GM08714 (cell line): ENCODE measurements at regions not wholly inside any gene's neighbourhood (a gene's known extent, or its start where the extent isn't known, plus 50 kb on each side); places are given as distances from the start of the nearest gene placed in this dataset.

ENCODE experiments used
- H3K4me3 ChIP-seq: fragments of 200-500 bp; sonication (Bioruptor generic); 2 replicates; pipeline ENCODE4 v1.5.1; 2014; ENCODE audit warnings: mild to moderate bottlenecking, low read length, inconsistent platforms
- ZNF274 ChIP-seq: IDR thresholded peaks from 2 replicates; pipeline ENCODE4 v1.6.1; 2012; ENCODE audit warnings: mild to moderate bottlenecking, low read depth, low read length

DNA sequence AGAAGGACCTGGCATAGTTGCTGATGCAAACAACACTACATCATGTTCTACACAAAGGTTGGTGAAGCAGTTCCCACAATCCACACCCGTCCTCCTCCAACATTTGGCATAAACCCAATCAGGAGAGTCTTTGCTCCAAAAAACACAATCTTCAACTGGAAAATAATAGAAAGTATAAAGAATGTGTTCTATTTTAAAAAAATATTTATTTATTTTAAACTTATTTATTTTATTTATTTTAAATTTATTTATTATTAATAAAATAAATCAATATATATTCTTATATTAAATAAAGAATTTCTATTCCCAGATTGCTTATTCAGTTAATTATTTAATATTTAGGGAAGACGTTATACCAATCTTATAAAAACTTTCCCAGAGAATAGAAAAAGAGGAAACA is 1753.7 kb upstream of the AGA start:
- TF ChIP-seq ZNF274, result no peak
- H3K4me3 ChIP-seq, result no peak overlapping the region

DNA sequence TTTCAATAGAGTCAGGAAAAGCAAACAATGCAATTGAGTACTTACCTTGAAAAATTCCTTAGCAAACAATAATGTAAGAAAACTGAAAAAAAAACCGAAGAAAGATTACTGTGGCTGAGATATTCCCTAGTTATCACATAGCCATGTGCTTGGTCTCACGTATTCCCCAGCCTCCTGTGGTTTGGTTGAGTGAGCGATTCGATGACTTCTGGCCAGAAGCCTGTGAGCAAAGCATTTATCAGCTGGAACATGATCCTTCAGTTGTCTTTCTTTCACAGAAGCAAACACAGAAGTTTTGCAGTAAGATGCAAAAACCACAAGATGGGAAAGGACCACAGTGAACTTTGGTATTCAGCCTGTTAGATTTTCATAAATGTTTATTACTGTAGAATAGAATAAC is 1754.3 kb upstream of the AGA start:
- no peak for TF ChIP-seq ZNF274
- H3K4me3 ChIP-seq, result no peak overlapping the region

DNA sequence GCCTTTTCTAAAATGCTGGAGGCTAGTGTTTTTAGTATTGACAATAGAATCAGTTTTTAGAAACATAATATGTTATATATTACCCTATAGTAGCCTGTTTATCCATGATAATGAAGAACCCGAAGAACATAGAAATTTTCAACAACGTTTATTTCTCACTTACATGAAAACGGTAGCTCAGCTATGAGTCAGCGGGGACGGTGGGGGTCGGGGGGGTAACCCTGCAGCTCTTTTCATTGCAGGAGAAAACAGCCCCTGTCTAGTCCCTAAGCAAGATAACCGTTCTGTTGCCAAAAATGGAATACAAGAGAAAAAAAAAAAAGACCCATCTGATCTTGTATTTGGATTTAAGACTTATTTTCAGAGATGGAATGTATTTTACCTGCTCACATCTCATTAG is 1758.4 kb upstream of the AGA start:
- TF ChIP-seq ZNF274, result no peak

DNA sequence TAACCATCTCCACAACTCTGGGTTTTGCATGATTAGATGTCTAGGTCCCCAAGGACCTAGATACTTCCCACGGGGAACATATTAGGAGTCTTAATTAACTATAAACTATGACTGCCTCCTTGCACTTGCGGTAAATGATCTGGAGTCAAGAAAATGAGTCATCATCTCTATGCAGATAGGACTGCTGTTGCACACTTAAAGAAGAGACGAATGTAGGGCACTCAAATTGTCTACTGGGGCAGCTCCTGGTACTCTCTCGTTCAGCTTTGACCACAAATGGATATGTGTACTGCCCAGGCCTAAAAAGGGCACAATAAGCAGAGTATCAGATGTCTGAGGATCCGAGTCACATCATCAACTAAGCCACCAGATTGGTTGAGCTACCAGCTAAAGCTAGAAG is 1783.4 kb upstream of the AGA start:
- no peak for TF ChIP-seq ZNF274
- H3K4me3 ChIP-seq, result no peak overlapping the region

More for the DNA sequence above, 1758.4 kb upstream of the AGA start:
- H3K4me3 ChIP-seq, result no peak overlapping the region

DNA sequence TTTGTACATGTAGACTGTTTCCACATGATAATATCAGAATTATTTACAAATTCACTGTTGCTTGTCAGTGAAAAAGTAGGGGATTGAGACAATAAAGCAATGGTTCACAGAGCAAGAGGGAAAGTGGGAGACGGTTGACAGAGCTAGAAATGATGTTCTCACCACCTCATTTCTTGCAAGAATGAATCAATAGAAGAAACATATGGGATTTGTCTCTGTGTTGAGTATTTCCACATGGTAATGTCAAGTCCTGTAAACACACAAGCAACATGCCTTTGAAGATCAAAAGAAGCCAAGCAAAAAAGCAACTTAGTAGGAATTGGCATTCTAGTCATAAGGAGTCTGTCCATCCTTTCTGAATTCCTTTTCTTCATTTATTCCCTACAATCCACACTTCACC is 1806.6 kb upstream of the AGA start:
- no peak for TF ChIP-seq ZNF274
- H3K4me3 ChIP-seq, result no peak overlapping the region

DNA sequence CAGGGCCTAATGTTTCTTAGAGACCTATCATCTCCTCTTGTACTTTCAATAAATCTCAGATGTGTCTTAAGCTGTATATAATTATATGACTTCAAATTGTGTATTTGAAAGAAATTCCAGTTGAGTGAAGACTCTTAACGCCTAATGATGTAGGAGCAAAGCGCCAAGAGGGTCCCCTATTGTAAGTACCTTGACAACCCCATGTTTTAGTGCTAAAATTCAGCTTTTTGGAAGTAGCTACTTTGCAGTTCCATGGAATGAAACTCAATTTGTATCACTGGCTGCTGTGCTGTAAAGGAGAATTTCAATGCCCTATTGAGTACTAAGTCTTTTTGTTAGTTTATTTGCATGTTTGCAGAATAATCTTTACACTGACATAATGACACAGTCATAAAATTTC is 1826.6 kb upstream of the AGA start:
- no peak for TF ChIP-seq ZNF274

DNA sequence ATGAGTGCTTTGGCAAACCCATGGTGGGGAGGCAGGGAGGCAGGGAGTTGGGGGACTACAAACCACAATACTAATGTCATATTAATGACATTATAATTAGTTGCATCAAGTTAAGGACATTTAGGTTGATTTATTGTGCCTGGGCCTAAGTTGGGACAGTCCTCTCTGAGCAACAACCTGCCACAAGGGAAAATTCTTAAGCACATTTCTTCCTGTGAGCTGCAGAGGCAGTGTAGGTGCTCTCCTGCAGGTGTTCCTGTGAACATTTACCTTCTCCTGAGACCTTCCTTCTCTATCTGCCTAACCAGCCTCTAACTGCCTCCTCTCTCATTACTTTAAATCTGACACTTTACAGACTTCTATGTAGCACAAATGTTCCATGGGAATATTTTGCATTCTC is 1830.0 kb upstream of the AGA start:
- no peak for TF ChIP-seq ZNF274

More for the DNA sequence above, 1826.6 kb upstream of the AGA start:
- H3K4me3 ChIP-seq, result no peak overlapping the region

DNA sequence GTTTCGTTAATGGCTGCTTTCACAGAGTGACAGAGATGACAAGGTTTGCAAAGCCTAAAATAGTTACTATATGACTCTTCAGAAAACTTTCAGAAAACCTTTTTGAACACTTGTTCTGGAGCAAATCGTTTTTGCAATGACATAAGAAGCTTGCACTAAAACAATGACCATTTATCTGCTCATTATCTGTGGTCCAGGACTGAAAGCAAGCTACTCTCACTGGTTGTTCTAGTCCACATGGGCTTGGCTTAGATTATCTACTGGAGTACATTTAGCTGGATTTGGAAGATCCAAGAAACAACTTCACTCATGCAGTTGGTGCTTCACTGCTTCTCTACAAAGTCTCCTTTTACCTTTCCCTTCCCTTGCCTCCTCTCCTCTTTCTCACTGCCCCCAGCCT is 1836.4 kb upstream of the AGA start:
- no peak for TF ChIP-seq ZNF274

More for the DNA sequence above, 1830.0 kb upstream of the AGA start:
- H3K4me3 ChIP-seq, result no peak overlapping the region

DNA sequence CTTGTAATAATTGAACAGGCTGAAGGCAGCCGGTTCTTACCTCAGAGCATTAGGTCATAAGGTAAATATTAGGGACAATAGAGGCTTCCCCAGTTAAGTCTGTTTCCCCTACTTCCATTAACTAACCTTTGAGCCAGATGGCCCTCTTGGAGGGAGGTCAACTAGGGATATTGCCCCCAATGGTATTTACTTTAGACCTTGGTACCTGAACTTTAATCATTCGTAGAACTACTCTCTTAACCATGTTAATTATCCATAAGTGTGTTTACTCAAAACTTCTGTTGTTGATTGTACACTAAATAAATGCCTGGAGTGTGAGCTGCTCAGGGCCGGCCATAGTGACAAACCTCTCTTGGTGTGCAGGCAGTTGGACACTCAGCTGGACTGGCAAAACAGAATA is 1843.5 kb upstream of the AGA start:
- TF ChIP-seq ZNF274, result no peak
- H3K4me3 ChIP-seq, result no peak overlapping the region

More for the DNA sequence above, 1836.4 kb upstream of the AGA start:
- no peak overlapping the region for H3K4me3 ChIP-seq

DNA sequence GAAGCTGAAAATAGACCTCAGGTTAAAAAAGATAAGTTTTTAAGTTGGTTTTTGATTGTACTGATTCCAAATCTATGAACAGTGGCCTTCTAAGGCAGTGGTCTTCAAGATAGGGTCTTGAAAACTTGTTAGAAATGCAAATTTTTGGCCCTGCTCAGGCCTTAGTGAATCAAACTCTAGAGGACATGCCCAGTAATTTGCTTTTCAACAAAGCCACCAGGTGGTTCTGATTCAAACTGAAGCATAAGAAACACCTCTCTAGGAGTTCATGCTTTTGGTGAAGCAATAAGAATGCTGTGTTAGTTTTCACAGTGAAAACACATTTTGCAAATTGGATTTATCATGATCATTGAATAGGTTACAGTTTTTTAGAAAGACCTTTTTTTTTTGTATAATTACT is 1849.4 kb upstream of the AGA start:
- no peak overlapping the region for H3K4me3 ChIP-seq
- no peak for TF ChIP-seq ZNF274

DNA sequence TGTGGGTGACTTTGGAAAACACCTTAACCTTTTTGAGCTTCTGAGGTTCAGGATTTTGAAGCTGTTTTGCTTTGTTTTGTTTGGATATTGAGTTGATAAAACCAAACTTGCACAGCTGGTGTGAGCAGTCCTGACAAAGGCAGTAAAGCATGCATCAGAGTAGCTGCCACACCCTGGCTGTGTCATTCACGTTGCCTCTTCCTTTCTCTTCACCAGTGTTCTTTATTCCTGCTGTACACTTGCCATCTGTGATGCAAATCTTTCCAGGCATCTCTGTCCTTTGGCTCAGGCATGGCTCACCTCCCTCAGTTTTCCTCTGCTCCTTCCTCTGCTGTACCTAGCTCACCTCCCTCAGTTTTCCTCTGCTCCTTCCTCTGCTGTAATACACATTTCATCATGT is 1850.2 kb upstream of the AGA start:
- no peak overlapping the region for H3K4me3 ChIP-seq
- no peak for TF ChIP-seq ZNF274

DNA sequence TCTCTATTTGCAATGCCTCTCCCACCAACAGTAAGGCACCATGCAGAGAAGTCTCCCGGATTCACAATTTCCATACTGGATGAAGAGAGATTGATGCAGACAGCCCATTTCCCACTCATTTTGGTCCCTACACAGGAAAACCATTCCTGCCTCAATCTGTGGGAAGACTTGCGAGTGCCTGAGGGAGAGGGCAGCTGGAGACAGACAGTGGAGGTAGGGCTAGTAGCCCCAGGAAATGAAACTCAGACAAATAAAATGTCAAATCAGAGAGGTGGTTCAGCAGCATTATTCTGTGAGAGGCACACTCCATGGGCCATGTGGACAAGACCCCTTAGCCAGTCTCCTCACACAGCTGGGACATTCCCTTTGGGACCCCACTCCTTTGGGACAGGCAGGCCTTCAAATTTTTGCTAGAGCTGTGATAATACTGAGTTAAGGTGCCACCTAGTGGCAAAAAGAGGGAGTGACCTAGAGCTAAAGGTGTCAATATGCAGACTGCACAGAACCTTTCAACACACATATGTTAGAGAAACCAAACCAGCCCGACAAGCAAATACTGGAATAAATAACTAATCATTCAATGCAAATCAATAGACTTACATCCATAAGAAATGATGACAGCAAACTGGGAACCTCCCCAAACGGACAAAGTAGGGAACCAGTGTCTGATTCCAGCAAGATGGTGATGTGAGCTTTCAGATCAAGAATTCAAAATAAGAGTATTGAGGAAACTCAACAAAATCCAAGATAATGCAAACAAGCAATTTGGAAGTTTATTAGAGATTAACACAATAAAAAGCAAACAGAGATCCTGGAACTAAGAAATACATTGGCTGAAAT is 1865.3 kb upstream of the AGA start:
- TF ChIP-seq ZNF274, result no peak
- H3K4me3 ChIP-seq, result no peak overlapping the region

DNA sequence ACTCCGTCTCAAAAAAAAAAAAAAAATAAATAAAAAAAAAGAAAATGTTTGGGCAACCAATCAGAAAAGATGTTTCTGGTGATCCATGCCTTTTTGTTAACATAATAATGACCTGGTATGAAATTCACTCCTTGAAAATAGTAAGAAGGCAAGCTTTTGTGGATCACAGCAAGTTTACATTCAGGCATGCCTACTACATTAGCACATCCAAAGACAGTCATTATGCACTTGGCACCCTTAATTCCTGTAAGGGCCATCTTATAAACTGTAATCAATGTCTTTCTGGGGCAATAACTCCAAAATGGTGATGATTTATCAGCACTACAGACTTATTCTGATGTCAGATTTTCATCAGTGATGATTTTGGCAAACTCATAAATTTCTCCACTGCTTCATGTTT is 1871.6 kb upstream of the AGA start:
- TF ChIP-seq ZNF274, result no peak
- no peak overlapping the region for H3K4me3 ChIP-seq

DNA sequence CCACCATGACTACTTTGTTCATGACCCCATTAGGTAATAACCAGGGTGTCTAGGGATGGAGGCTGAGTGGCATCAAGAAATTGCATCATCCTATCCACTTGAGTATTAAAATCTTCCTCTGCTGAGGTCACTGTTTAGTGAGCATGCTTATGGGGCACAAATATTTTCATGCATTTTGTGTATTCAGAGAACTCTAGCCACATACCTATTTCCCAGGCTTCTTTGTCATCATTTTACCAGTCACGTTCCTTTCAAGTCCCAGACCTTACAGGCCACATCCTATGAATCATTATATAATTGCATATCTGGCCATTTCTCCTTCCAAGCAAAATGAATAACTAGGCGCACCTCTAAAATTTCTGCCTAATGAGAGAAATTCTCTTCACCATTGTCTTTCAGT is 1882.9 kb upstream of the AGA start:
- no peak for TF ChIP-seq ZNF274
- H3K4me3 ChIP-seq, result no peak overlapping the region

DNA sequence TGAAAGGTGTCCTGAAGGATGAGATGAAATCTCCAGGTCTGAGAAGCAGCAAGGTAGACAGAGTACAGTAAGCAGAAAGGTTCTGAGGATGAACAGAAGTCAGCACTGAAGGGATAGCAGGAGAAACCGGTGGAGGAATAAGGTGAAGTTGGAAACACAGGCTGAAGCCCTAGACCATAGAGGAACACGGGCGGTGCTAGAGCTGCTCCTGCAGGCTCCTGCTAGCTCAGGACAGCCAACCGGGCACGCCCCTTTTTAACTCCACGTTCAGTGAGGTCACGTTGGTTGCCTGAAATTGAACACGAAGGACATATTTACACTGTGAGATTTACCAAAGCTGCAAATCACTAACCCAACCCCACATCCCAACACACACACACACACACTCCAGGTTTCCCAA is 1886.4 kb upstream of the AGA start:
- no peak for TF ChIP-seq ZNF274
- H3K4me3 ChIP-seq, result no peak overlapping the region

DNA sequence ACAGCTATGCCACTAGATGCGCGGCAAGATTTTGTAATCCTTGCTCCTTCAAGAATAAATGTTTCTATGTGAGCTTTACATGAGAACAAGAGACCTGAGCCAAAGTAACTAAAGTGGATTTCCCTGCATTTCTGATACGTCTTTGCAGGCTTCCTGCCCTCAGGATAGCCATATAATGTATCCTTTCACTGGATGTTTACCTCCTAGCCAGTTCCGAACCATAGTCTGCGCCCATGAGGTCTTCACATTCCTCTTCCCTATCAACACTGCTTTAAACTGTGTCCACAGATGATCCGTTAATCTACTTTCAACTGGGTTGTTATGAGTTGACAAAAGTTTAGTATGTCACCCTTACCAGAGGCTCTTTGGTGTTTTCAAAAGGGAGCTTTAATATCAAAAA is 1889.1 kb upstream of the AGA start:
- no peak overlapping the region for H3K4me3 ChIP-seq

More for the DNA sequence above, 1889.1 kb upstream of the AGA start:
- TF ChIP-seq ZNF274, result no peak
